H1 (cell line): ENCODE measurements at regions not wholly inside any gene's neighbourhood (a gene's known extent, or its start where the extent isn't known, plus 50 kb on each side); places are given as distances from the start of the nearest gene placed in this dataset.

Source experiments
- BACH1 ChIP-seq: IDR thresholded peaks from 2 replicates; pipeline ENCODE4 v1.6.1; 2012; ENCODE audit warnings: low read length, improper control_type of control experiment
- BCL11A ChIP-seq, 2 experiments: IDR thresholded peaks; one replicate each; pipeline ENCODE4 v1.6.1; 2011; ENCODE audit warnings: low read depth in 2 of 2, low read length in 2 of 2, mild to moderate bottlenecking in 2 of 2
- CHD1 ChIP-seq: IDR thresholded peaks from 2 replicates; pipeline ENCODE4 v1.6.1; 2012; ENCODE audit warnings: low read depth, low read length, improper control_type of control experiment
- SRF ChIP-seq: IDR thresholded peaks from 2 replicates; pipeline ENCODE4 v1.6.1; 2011; ENCODE audit warnings: mild to moderate bottlenecking, low read depth, low read length, moderate library complexity
- TAF1 ChIP-seq: IDR thresholded peaks from 2 replicates; pipeline ENCODE4 v1.6.1; 2011; ENCODE audit warnings: mild to moderate bottlenecking, low read depth, low read length
- TBP ChIP-seq: IDR thresholded peaks from 2 replicates; pipeline ENCODE4 v1.6.1; 2011; ENCODE audit warnings: low read depth, low read length, improper control_type of control experiment
- ZNF274 ChIP-seq: IDR thresholded peaks from 2 replicates; pipeline ENCODE4 v1.7.0; 2012; ENCODE audit warnings: low read length, borderline replicate concordance; ENCODE audit errors: extremely low read depth
- TF ChIP-seq, protein P1 (sequence below): fragments of 300-600 bp; sonication (generic); IDR thresholded peaks from 2 replicates; pipeline ENCODE4 v1.7.1; 2012; ENCODE audit warnings: low read length, moderate library complexity, mild to moderate bottlenecking, inconsistent platforms; ENCODE audit not compliant: insufficient replicate concordance
- TF ChIP-seq, protein P2 (sequence below): IDR thresholded peaks from 2 replicates; pipeline ENCODE4 v1.6.1; 2012; ENCODE audit warnings: inconsistent platforms

DNA sequence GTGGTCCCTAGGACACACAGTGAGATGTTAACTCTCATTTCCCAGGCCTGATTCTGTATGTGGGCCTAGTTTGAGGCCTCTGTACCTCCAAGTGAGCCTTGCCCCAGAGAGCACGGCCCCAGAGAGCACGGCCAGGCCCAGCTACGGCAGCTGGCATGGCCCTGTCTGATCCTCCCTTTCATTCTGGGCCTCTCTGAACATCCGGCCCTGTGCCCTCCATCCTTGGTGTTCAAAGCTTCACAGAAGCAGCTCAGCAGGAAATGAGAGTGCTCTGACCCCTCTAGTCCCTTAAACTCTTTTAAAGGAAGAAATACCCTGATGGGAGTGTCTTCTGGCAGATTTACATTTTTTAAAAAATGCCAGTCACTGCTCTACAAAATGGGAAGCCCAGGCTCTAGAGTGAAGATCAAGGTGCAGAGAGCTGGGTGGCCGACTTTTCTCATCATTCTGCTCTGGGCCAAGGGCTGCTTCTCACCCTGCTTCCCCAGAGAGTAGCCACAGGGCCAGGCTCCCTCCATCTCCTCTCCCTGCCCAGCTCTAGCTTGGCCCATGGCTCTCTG lies 171.9 kb downstream of the RPS24 start (continued):
- TF ChIP-seq, protein P1, sequence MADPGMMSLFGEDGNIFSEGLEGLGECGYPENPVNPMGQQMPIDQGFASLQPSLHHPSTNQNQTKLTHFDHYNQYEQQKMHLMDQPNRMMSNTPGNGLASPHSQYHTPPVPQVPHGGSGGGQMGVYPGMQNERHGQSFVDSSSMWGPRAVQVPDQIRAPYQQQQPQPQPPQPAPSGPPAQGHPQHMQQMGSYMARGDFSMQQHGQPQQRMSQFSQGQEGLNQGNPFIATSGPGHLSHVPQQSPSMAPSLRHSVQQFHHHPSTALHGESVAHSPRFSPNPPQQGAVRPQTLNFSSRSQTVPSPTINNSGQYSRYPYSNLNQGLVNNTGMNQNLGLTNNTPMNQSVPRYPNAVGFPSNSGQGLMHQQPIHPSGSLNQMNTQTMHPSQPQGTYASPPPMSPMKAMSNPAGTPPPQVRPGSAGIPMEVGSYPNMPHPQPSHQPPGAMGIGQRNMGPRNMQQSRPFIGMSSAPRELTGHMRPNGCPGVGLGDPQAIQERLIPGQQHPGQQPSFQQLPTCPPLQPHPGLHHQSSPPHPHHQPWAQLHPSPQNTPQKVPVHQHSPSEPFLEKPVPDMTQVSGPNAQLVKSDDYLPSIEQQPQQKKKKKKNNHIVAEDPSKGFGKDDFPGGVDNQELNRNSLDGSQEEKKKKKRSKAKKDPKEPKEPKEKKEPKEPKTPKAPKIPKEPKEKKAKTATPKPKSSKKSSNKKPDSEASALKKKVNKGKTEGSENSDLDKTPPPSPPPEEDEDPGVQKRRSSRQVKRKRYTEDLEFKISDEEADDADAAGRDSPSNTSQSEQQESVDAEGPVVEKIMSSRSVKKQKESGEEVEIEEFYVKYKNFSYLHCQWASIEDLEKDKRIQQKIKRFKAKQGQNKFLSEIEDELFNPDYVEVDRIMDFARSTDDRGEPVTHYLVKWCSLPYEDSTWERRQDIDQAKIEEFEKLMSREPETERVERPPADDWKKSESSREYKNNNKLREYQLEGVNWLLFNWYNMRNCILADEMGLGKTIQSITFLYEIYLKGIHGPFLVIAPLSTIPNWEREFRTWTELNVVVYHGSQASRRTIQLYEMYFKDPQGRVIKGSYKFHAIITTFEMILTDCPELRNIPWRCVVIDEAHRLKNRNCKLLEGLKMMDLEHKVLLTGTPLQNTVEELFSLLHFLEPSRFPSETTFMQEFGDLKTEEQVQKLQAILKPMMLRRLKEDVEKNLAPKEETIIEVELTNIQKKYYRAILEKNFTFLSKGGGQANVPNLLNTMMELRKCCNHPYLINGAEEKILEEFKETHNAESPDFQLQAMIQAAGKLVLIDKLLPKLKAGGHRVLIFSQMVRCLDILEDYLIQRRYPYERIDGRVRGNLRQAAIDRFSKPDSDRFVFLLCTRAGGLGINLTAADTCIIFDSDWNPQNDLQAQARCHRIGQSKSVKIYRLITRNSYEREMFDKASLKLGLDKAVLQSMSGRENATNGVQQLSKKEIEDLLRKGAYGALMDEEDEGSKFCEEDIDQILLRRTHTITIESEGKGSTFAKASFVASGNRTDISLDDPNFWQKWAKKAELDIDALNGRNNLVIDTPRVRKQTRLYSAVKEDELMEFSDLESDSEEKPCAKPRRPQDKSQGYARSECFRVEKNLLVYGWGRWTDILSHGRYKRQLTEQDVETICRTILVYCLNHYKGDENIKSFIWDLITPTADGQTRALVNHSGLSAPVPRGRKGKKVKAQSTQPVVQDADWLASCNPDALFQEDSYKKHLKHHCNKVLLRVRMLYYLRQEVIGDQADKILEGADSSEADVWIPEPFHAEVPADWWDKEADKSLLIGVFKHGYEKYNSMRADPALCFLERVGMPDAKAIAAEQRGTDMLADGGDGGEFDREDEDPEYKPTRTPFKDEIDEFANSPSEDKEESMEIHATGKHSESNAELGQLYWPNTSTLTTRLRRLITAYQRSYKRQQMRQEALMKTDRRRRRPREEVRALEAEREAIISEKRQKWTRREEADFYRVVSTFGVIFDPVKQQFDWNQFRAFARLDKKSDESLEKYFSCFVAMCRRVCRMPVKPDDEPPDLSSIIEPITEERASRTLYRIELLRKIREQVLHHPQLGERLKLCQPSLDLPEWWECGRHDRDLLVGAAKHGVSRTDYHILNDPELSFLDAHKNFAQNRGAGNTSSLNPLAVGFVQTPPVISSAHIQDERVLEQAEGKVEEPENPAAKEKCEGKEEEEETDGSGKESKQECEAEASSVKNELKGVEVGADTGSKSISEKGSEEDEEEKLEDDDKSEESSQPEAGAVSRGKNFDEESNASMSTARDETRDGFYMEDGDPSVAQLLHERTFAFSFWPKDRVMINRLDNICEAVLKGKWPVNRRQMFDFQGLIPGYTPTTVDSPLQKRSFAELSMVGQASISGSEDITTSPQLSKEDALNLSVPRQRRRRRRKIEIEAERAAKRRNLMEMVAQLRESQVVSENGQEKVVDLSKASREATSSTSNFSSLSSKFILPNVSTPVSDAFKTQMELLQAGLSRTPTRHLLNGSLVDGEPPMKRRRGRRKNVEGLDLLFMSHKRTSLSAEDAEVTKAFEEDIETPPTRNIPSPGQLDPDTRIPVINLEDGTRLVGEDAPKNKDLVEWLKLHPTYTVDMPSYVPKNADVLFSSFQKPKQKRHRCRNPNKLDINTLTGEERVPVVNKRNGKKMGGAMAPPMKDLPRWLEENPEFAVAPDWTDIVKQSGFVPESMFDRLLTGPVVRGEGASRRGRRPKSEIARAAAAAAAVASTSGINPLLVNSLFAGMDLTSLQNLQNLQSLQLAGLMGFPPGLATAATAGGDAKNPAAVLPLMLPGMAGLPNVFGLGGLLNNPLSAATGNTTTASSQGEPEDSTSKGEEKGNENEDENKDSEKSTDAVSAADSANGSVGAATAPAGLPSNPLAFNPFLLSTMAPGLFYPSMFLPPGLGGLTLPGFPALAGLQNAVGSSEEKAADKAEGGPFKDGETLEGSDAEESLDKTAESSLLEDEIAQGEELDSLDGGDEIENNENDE, result no peak
- no peak for TF ChIP-seq TAF1
- TF ChIP-seq BCL11A (IDR thresholded peaks at IDR 0.05; ENCODE audit: low read depth in 2 of 2, low read length in 2 of 2), result no peak
- no peak for TF ChIP-seq TBP
- TF ChIP-seq, protein P2, sequence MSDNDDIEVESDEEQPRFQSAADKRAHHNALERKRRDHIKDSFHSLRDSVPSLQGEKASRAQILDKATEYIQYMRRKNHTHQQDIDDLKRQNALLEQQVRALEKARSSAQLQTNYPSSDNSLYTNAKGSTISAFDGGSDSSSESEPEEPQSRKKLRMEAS, result no peak
- no peak for TF ChIP-seq BACH1
- no peak for TF ChIP-seq SRF
- TF ChIP-seq CHD1, result no peak
- TF ChIP-seq ZNF274, result no peak
- TF ChIP-seq, all 59 proteins: peak for 0
